Adipocyte (in vitro differentiated cells): ENCODE measurements at regions not wholly inside any gene's neighbourhood (a gene's known extent, or its start where the extent isn't known, plus 50 kb on each side); places are given as distances from the start of the nearest gene placed in this dataset.

Experiments
- DNase-seq: peaks from one replicate; pipeline ENCODE4 v3.0.0-alpha.2; 2015; ENCODE audit warnings: low read depth
- H3K27me3 ChIP-seq: replicated peaks from 2 replicates; pipeline ENCODE4 v1.7.0; 2013; ENCODE audit warnings: mild to moderate bottlenecking, low read length, moderate library complexity; ENCODE audit not compliant: control insufficient read depth, insufficient read depth
- H3K36me3 ChIP-seq: 2 replicates; pipeline ENCODE4 v1.7.0; 2013; ENCODE audit warnings: low read length, mild to moderate bottlenecking, moderate library complexity; ENCODE audit not compliant: control insufficient read depth, insufficient read depth, severe bottlenecking
- H3K4me1 ChIP-seq: 2 replicates; pipeline ENCODE4 v1.7.0; 2013; ENCODE audit warnings: mild to moderate bottlenecking, low read length, moderate library complexity; ENCODE audit not compliant: control insufficient read depth, insufficient read depth
- H3K4me3 ChIP-seq: 2 replicates; pipeline ENCODE4 v1.7.0; 2013; ENCODE audit warnings: mild to moderate bottlenecking, low read length, moderate library complexity
- H3K9ac ChIP-seq: 2 replicates; pipeline ENCODE4 v1.7.0; 2013; ENCODE audit warnings: mild to moderate bottlenecking, low read length, moderate library complexity
- H3K9me3 ChIP-seq: 2 replicates; pipeline ENCODE4 v1.7.0; 2013; ENCODE audit warnings: mild to moderate bottlenecking, low read length, moderate library complexity; ENCODE audit not compliant: control insufficient read depth

DNA sequence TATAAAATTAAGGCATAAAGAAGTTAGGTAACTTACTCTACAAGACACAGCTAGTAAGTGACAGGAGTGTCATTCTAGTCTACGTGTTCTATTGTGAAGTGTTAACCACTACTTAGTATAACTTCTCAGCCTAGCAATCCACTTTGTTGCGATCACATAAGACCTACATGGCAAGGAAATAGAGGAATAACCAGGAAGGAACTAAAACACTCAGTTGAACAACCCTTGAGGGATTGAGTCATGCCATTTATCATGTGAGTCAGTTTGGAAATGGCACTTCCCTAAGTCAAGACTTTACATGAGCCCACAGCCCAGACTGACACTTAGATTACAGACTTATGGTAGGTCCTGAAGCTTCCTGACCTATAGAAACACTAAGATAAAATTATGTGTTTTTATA lies 279.5 kb upstream of the PCDH20 start:
- Histone ChIP-seq H3K27me3 (no peaks in the 10 kb centered on the region), H3K9me3 (no peaks in the 10 kb centered on the region), H3K4me3 (no peak overlapping the region), H3K4me1 (no peaks in the 10 kb centered on the region), H3K36me3 (no peaks in the 10 kb centered on the region), H3K9ac (no peak overlapping the region)
- no peak for DNase-seq

DNA sequence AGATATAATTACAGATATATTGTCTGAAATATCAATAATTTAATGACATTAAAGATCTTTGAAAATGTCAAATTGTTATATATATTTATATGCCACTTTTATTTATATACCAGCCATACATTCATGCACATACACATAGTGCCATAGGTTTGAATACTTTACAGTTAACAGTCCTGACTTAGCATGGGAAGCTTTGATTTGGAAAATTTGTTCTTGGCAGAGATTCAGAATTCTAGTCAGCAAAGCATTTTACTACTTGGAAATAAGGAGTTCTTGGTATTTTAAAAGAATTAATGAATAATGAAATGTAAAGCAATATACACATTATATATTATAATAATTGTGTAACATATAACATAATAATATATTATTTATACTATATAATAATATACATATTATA lies 277.0 kb upstream of the PCDH20 start:
- H3K27me3 ChIP-seq = no peaks in the 10 kb centered on the region
- no peak overlapping the region for H3K9ac ChIP-seq
- H3K9me3 ChIP-seq = no peaks in the 10 kb centered on the region
- no peak for DNase-seq
- H3K4me3 ChIP-seq = no peak overlapping the region
- H3K36me3 ChIP-seq = no peaks in the 10 kb centered on the region
- H3K4me1 ChIP-seq = no peaks in the 10 kb centered on the region

DNA sequence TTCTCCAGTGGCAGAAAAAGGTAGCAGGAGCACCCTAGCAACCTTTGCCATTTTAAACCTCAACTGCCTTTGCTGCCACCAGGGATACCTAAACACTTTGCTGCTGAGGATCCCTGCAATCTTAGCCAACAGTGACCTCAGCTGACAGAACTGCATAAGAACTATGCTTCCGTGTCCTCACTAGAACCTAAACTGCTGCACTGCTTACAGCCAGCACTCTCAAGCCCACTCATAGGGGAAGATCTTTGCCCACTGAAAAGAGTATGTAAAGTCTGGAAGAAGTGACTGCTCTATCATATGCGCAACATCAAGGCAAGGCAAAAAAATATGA lies 270.0 kb upstream of the PCDH20 start:
- DNase-seq = no peak
- H3K9ac ChIP-seq = no peak overlapping the region
- H3K36me3 ChIP-seq = no peaks in the 10 kb centered on the region
- no peaks in the 10 kb centered on the region for H3K4me1 ChIP-seq
- no peaks in the 10 kb centered on the region for H3K9me3 ChIP-seq
- H3K4me3 ChIP-seq = no peak overlapping the region
- no peaks in the 10 kb centered on the region for H3K27me3 ChIP-seq

DNA sequence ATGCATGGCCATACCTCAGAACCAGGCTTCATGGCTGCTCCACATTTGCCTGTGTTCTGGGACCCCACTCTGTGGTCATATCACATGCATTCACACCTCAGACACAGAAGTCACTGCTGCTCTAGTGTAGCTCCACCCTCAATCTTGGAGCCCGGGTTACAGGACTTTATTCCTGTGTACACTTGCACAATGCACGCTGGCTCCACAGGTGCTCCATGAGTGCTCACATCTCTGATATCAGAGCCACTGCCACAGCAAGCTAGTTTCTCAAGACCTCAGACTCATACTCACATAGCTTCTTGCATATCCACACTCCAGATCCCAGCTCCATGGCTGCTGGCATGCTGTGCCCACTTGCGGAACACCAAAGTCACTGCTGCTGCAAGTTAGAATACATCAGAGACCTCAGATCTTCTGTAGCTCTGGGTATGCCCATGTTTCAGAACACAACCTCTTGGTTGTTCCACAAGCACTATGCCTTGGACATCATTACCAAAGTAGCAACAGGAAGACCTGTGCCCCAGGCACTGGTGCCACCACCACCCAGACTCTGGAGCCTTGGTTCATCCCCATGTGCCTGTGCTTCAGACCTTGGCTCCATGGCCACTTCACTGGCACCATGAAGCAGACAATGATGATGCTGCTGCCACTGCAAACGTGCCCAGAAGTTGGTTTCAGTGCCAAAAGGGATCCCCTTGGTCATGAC lies 269.5 kb upstream of the PCDH20 start:
- Histone ChIP-seq H3K4me3 (no peak overlapping the region), H3K9me3 (no peaks in the 10 kb centered on the region), H3K4me1 (no peaks in the 10 kb centered on the region), H3K9ac (no peak overlapping the region), H3K36me3 (no peaks in the 10 kb centered on the region), H3K27me3 (no peaks in the 10 kb centered on the region)
- DNase-seq = no peak

DNA sequence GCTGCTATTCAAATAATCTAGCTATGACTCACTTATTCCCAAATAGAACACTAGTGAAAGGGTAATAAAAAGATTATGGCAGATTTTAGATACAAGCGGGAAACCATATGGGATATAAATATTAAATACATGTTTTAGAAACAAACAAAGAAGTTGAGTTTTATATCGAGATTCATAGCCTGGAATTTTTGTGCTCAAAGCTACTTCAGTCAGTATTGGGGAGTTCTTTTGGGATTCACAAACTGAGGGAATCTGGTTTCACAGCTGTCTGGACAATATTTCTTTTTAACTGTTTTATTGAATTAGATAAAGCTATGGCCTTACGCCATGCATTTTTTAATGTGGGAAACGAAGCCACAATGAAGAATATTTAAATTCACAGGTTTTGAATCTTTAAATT lies 257.1 kb upstream of the PCDH20 start:
- H3K27me3 ChIP-seq = no peaks in the 10 kb centered on the region
- H3K4me3 ChIP-seq = no peak overlapping the region
- no peaks in the 10 kb centered on the region for H3K36me3 ChIP-seq
- H3K9ac ChIP-seq = no peak overlapping the region
- no peaks in the 10 kb centered on the region for H3K9me3 ChIP-seq
- no peak for DNase-seq
- H3K4me1 ChIP-seq = no peaks in the 10 kb centered on the region

DNA sequence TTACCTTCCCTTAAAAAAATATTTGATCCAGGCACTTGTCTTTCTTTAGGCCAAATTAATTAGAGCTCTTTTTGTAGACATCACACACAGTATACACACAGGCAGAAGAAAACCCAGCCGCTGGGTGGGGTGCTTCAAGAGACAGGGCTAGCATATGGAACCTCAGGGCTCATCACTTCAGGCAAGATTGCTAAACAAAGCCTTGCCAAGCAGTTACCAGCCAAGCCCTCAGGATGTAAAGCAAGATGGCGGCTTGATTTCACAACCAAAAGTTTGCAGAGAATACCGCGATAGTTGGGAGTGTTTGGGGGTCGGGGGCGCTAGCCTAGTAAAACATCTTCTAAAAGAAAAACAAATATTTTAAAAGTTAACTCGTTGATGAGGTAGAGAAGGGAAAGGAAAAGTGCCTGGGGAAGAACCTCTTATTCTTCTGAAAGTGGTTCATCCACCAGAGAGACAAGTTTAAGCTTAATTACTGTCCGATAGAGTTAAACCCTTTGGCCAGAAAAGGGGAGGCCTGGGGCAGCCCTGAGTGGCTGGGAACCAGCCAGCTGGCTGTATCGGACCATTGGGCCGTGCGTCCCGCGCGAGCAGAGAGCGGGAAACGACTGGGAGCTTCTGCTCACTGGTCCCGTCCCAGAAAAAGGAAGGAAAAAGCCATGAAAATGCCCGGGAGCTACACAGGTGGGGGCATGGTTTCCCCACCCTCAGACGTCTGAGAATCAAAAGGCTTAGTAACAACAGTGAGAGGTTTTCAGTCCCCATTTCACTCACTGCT lies 254.9 kb upstream of the PCDH20 start:
- Histone ChIP-seq H3K27me3 (peaks cover 3% of the 10 kb centered on the region), H3K4me1 (no peaks in the 10 kb centered on the region), H3K36me3 (no peaks in the 10 kb centered on the region), H3K4me3 (no peak overlapping the region), H3K9ac (no peak overlapping the region), H3K9me3 (no peaks in the 10 kb centered on the region)
- no peak for DNase-seq

DNA sequence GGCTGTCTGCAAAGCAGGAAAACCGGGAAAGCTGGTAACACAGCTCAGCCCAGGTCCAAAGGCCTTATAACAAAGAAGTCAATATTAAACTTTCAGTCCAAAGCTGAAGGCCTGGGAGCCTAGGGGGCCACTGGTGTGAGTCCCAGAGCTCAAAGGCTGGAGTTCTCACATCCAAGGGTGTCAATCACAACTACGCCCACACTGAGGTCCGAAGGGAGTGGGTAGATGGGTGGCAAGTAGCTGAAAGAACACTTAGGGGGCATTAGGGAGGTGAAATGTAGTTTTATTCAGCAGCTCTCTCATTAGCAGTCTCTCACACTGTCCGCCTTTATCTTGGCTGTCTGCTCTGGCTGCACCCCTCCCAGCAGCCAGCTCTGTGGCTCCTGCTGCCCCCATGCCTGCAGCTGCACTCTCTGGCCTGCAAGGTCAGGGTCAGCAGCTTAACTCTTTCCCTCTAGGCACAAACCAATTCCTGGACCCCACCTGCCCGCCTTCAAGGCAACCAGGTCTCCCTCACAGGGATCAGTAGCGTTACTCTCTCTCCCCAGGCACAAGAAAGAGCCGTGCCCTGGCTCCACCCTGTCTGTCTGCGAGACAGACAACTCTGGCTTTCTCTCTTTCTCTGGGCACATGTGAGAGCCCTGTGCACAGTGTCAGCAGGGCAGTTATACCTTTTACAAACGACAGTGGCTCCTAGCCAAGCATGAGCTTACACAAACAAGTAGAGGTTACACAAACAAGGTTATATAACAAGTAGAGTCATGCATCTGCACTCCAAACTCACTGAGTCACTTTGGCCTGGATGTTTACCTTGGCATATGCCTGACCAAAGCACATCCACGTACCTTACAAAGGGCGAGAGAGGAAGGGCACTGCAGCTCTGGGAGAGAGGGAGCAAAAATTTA lies 249.4 kb upstream of the PCDH20 start:
- DNase-seq = no peak
- Histone ChIP-seq H3K4me3 (no peak overlapping the region), H3K36me3 (no peaks in the 10 kb centered on the region), H3K27me3 (peaks cover 3% of the 10 kb centered on the region), H3K9ac (no peak overlapping the region), H3K4me1 (no peaks in the 10 kb centered on the region), H3K9me3 (no peaks in the 10 kb centered on the region)

DNA sequence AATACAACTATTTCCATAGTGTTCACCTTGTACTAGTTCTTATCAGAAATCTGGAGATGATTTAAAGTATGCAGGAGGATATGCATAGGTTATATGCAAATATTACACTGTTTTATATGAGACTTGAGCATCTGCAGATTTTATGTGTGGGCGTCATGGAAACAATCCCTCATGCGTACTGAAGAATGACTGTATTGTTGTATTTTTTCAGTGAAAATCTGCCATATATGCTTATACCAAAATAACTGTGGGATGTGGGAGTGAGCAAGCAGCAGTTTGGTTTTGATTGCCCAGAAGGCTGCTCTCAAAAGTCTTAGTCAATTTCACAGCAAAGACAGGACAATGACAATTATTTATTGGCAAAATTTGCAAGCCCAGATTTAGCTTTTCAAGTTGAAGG lies 238.8 kb upstream of the PCDH20 start:
- H3K4me1 ChIP-seq = no peaks in the 10 kb centered on the region
- DNase-seq = no peak
- no peaks in the 10 kb centered on the region for H3K27me3 ChIP-seq
- H3K36me3 ChIP-seq = no peaks in the 10 kb centered on the region
- H3K9me3 ChIP-seq = peaks cover 6% of the 10 kb centered on the region
- H3K4me3 ChIP-seq = no peak overlapping the region
- H3K9ac ChIP-seq = no peak overlapping the region

DNA sequence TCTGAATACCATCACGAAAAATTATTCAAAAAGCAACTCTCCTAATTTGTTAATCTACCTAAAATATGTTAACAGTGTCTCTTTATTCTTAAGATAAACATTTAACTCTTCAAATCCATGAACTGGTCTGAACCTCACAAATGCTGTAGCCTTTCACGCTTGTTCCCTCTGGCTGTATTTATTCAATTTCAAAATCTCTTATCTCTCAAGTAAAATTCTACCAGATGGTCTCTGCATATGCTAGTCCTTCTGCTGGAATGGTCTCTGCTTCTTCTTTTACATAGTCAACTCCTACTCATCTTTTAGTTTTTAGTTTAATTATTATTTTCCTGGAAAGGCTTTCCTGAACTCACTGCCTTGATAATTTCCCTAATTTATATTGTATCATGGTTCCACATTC lies 232.9 kb upstream of the PCDH20 start:
- H3K36me3 ChIP-seq = no peaks in the 10 kb centered on the region
- H3K9ac ChIP-seq = no peak overlapping the region
- no peaks in the 10 kb centered on the region for H3K4me1 ChIP-seq
- DNase-seq = no peak
- no peak overlapping the region for H3K4me3 ChIP-seq
- H3K27me3 ChIP-seq = no peaks in the 10 kb centered on the region
- H3K9me3 ChIP-seq = no peaks in the 10 kb centered on the region

DNA sequence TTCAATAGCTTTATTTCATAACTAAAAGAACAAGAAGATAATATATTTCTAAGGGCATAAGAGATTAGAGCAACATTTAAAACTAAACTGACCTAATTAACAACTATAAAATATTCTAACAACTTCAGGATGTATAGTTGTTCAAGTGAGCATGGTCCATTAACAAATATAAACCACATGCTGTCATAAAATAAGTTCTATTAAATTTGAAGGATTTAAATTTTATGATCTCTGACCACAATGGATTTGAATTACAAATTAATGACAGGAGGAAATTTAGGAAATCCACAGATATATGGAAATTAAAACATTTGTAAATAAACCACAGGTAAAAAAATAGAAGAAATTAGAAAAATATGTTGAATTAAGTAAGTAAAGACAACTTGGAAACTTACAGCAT lies 196.5 kb upstream of the PCDH20 start:
- Histone ChIP-seq H3K4me3 (no peak overlapping the region), H3K36me3 (no peaks in the 10 kb centered on the region), H3K4me1 (no peaks in the 10 kb centered on the region), H3K27me3 (no peaks in the 10 kb centered on the region), H3K9ac (no peak overlapping the region), H3K9me3 (no peaks in the 10 kb centered on the region)
- DNase-seq = no peak

DNA sequence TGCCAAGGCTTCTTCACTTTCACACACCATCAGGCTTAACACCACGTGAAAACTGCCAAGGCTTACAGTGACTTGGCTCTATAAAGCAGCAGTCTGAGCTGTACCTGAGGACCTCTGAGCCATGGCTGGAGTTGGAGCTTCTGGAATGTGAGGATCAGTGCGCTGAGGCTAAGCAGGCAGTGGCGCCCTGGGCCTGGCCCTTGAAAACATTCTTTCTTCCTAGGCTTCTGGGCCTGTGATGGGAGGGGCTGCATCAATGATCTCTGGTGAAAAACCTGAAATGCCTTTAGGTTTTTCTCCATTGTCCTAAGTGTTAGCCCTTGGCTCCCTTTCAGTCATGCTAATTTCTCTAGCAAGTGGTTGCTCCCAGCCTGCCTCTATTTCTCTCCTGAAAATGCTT lies 192.5 kb upstream of the PCDH20 start:
- no peak overlapping the region for H3K9ac ChIP-seq
- no peaks in the 10 kb centered on the region for H3K9me3 ChIP-seq
- H3K36me3 ChIP-seq = no peaks in the 10 kb centered on the region
- no peak for DNase-seq
- H3K4me1 ChIP-seq = no peaks in the 10 kb centered on the region
- H3K27me3 ChIP-seq = no peaks in the 10 kb centered on the region
- H3K4me3 ChIP-seq = no peak overlapping the region
